GM10266 (cell line): ENCODE measurements at regions not wholly inside any gene's neighbourhood (a gene's known extent, or its start where the extent isn't known, plus 50 kb on each side); places are given as distances from the start of the nearest gene placed in this dataset.

Experiments
- DNase-seq: peaks from one replicate; pipeline ENCODE4 v3.0.0; 2012; ENCODE audit errors: extremely low spot score
- CTCF ChIP-seq: IDR thresholded peaks from 2 replicates; pipeline ENCODE4 v1.5.1; 2012; ENCODE audit warnings: mild to moderate bottlenecking, low read depth; ENCODE audit not compliant: control insufficient read depth, insufficient read depth; ENCODE audit errors: missing control alignments

DNA sequence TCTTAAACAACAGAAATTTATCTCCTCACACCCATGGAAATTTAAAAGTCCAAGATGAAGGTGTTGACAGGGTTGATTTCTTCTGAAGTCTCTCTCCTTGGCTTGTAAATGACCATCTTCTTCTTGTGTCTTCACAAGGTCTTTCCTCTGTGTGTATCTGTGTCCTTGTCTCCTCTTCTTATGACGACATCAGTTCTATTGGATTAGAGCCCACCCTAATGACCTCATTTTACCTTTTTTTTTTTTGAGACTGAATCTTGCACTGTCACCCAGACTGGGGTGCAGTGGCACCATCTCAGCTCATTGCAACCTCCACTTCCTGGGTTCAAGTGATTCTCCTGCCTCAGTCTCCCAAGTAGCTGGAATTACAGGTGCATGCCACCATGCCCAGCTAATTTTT, 429.0 kb upstream of the CDH5 start:
- DNase-seq, result no peak
- no peak for TF ChIP-seq CTCF

- no peak for TF ChIP-seq CTCF
- DNase-seq, result no peak
Observed at GRCh38 chr16:65936096-65936495, 430.4 kb upstream of the CDH5 start.

DNA sequence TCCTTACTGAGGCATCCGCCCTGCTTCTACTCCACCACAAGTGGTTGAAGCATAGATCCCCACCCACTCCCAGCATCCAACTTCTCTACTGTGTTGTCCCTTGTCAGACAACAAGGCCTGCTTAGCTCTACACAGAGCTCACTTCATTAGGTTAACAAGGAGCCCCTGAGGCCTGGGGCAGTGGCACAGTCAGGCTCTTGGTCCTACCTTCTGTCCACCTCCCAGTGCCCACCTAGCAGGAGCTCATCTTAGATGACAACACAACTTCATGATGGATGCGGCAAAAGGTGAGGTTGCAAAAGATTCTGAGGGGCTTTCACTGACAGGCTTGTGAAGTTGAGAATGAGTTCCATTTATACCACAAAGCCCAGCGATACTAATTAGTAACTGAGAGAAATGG, 432.0 kb upstream of the CDH5 start:
- DNase-seq, result no peak
- no peak for TF ChIP-seq CTCF

GRCh38 chr16:65933703-65934102, 432.8 kb upstream of the CDH5 start:
- no peak for TF ChIP-seq CTCF
- no peak for DNase-seq

DNA sequence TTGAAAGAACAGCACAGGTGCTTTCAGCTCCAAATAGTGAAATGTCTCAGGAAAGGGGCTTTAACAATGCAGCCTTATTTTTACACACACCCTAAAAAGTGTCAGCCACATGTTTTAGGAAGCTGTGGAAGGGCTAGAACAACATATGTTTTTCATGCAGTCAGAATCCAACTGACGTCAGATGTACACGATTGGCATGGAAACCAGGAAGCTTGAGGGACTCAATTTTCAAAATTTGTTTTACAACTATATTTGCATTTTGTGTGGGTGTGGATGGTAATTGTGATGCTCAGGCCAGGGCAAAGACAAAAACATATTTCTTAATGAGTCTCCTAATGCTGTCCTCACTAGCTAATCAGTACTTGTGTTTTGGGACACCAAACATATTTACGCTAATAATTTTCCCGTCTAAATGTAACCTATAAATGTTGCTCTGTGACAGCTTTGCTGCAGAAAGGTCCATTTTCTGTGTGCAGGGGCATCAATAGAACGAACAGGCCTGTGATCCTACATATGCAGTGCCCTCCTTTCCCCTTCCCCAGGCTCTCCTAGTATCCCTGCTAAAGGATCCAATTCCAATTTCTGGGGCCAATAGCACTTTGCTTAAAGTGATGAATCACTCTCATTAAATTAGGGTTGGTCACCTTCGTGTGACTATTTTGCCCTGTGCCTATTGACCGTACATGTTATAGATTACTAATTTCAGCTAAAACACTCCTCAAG, 434.0 kb upstream of the CDH5 start:
- no peak for DNase-seq
- TF ChIP-seq CTCF, result no peak

DNA sequence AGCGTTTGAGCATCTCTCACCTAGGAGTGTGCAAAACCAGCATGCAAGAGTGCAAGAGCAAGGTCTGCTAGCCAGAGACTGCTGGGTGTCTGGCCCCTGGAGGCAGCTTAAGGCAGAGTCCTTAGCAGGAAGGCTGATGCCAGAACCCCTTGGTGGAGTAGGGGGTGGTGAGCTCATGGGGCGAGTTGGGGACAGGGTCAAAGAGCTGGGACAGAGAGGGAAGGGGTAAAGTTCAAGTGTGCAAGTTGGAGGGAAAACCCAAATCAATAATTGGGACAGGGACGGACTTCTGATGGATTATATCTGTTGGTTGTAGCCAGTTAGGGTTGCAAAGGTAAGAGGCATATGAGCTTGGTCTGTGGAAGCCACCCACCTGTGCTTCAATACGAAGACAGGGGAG, 443.6 kb upstream of the CDH5 start:
- DNase-seq, result no peak
- no peak for TF ChIP-seq CTCF

DNA sequence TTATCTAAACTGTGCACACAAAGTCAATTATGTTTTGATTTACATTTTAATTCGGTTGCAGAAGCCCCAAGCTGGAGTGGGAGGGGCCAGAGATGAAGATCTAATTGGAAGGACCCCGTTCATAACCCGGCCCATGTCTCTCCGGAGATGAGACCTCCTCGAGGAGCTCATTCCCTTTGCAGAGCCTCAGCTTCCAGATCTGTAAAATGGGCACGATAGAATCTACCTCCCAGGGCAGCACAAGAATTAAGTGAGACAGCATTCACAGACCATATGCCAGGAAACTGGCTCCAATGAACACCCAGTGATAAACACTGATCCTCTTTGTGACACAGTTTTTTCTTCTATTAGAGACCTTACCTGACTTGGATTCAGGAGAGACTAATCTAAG, 446.5 kb upstream of the CDH5 start:
- no peak for DNase-seq
- TF ChIP-seq CTCF, result no peak
